Hindlimb muscle (tissue), 1 donor: ENCODE measurements at regions not wholly inside any gene's neighbourhood (a gene's known extent, or its start where the extent isn't known, plus 50 kb on each side); places are given as distances from the start of the nearest gene placed in this dataset.

ENCODE experiments used
- DNase-seq: peaks from one replicate; pipeline ENCODE4 v3.0.0-alpha.2; 2013

DNA sequence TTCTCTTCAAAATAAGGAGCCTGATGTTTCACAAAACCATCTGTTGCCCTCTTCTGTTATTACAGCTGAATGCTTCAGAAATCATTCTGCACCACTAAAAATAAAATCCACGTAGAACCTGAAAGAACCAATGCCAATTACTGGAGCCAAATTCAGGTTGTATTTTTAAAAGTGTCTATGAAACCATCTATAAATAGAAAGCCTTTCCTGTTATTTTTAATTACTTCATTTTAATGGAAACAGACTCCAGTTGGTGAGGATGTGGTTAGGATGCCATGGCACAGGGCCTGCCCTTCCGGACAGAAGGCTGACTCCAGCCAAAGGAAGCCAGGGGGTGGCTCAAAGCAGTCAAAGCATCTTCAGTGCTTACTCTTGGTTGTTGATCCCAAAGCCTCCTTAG, 119.8 kb downstream of the TENT4A start:
- no peak for DNase-seq

- DNase-seq = no peak
These were observed 120.2 kb downstream of the TENT4A start for GRCh38 chr5:6833406-6833805.

- DNase-seq = no peak
These were observed 123.9 kb downstream of the TENT4A start for GRCh38 chr5:6837095-6837494.

- DNase-seq = no peak
These were observed 124.4 kb downstream of the TENT4A start for GRCh38 chr5:6837519-6838110.

- DNase-seq = no peak
These were observed 125.5 kb downstream of the TENT4A start for GRCh38 chr5:6838736-6839135.

- DNase-seq = no peak
These were observed 127.0 kb downstream of the TENT4A start for GRCh38 chr5:6840136-6840793.

- DNase-seq = no peak
These were observed 130.1 kb downstream of the TENT4A start for GRCh38 chr5:6843335-6843734.

- no peak for DNase-seq
These were observed 130.6 kb downstream of the TENT4A start for GRCh38 chr5:6843821-6844220.

- no peak for DNase-seq
These were observed 132.6 kb downstream of the TENT4A start for GRCh38 chr5:6845856-6846255.

DNA sequence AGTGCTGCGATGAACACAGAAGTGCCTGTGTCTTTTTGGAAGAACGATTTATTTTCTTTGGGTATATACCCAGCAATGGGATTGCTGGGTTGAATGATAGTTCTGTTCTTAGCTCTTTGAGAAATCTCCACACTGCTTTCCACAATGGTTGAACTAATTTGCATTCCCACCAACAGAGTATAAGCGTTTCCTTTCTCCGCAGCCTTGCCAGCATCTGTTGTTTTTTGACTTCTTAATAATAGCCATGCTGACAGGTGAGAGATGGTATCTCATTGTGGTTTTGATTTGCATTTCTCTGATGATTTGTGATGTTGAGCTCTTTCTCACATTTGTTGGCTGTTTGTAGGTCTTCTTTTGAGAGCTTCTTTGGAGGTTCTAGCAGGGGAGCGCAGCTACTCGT, 134.6 kb downstream of the TENT4A start:
- no peak for DNase-seq

DNA sequence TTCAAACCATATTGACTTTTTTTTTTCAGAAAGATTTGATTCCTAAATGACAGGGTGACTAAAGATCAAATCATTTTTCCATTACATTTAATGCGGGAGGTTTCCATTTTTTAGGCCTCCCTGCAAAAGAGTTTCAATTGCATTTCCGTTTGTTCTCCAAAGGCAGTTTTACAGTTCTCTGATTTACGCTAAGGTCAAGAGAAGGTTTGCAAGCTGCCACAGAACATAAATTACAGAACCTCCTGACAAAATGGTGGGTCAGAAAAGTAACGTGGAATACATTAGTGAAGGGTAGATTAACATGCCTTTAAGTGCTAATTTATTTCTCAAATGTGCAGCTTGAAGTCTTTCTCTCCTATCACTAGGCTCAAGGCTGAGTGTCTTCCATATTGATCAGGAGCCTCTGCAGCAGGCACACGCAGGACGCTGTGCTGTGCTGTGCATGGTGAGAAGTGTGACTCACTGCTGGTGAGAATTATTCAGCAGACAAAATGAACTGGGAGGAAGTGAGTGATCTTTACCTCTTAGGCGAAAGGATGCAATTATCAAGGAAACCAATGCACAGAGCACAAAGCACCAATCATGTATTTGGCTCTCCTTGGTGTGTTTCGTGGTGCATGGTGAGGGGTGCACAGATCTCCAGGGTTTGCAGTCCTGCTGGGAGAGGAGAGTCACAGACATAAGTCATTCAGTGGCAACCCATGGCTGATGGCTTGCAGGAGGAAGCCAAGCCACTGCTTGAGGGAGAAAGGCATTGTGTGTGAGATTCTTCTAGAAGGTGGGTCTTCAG, 136.3 kb downstream of the TENT4A start:
- no peak for DNase-seq

- no peak for DNase-seq
These were observed 136.8 kb downstream of the TENT4A start for GRCh38 chr5:6850106-6850432.

DNA sequence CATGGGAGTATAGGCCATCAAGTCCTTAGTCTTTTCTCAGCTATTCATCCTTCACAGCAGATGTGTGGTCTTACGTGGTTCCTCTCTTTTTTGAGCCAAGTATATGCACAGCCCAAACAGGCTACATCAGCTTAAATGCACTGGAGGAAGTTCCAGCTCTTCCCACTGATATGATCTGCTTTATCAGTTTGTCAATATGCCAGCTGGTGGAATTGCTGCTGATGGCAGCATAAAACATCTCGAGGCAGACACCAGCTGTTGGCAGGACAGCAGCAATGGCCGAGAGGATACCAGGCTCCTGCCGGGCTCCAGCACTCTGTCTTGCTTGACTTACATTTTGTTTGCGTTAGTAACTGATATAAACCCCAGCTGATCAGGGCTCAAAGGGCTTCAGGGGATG, 143.4 kb downstream of the TENT4A start:
- DNase-seq = no peak

GRCh38 chr5:6858419-6858818, 145.2 kb downstream of the TENT4A start:
- no peak for DNase-seq

- DNase-seq = no peak
These were observed 145.8 kb downstream of the TENT4A start for GRCh38 chr5:6859023-6859422.

DNA sequence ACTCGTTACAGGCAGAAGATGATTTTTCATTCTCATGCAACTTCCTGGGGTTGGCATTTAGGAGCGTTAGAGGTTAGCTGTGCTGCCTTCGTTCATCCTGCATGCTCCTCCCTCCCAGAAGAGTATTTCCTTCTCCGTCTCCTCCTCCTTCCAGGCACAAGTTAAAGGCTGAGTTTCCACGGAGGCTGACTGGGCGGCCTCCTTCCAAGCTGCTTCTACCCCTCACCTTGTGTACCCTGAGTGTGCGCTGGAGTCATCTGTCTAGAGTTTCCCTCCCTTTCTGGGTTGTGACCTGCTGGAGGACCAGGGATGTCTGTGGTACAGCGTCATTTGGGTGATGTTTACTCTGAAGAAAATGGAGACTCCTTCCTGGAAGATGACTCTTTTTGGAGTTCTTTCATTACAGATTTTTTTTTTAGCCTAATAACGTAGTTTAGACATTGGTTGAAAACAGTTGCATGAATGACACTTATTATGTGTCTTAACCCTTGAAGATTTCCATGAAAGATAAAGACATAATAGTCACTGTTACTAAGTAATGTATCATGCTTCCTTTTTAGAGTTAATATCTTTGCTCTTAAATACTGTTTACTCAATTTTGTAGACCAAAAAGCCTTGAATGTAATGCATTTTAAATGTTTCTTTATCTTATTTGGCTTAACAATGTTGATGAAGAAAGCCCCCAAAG, 146.9 kb downstream of the TENT4A start:
- no peak for DNase-seq

DNA sequence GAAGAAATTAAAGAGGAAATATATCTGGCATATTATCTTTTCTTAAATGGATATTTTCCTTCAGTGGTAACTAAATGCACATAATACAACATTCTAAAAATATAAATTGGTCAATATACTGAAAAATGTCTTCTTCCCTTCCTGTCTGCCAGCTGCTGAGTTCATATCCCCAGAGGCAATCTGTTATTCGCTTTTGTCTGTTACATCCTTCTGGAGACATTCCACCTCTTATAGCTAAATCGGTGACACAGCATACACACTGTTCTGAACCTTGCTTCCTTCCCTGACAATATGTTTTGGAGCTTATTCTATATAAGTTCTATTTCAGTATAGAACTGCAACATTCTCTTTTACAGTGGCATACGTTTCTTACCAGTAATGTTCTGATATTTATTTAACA, 147.8 kb downstream of the TENT4A start:
- no peak for DNase-seq

- no peak for DNase-seq
These were observed 148.4 kb downstream of the TENT4A start for GRCh38 chr5:6861667-6862066.

DNA sequence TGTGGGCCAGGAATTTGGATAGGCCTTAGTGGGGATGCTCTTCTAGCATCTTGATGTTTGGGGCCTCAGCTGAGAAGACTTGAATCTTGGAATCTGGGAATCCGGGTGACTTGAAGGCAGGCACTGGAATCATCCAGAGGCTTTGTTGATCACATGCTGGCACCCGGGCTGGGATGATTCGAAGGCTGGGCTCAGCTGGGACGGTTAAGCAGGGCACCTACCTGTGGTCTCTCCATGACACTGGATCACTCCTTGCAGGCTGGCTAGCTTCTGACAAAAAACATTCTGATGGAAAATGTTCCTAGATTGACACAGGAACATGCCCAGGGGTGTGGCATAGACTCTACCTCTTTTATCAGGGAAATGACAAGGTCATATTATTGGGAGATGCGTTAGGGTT, 149.1 kb downstream of the TENT4A start:
- DNase-seq = no peak

- no peak for DNase-seq
These were observed 154.5 kb downstream of the TENT4A start for GRCh38 chr5:6867712-6868111.

DNA sequence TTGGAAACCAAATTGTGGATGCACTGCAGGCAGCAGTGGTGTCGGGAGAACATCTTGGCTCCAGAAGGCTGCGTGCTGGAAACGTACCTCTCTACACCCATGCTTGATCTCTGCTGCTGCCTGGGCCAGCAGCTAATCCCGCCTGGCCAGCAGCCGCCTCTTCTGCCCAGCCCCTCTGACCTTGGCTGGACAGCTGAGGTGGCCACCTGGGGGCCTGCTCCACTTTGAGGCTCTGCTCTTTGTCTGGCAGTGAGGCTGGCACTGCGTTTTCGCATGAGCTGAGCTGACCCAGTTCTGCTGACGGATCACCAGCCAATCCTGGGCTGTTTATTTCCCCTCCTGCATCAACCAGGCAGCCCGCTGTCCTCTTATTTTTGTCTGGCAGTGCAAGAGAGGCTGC, 154.9 kb downstream of the TENT4A start:
- no peak for DNase-seq

- DNase-seq = no peak
These were observed 155.5 kb downstream of the TENT4A start for GRCh38 chr5:6868575-6869215.

DNA sequence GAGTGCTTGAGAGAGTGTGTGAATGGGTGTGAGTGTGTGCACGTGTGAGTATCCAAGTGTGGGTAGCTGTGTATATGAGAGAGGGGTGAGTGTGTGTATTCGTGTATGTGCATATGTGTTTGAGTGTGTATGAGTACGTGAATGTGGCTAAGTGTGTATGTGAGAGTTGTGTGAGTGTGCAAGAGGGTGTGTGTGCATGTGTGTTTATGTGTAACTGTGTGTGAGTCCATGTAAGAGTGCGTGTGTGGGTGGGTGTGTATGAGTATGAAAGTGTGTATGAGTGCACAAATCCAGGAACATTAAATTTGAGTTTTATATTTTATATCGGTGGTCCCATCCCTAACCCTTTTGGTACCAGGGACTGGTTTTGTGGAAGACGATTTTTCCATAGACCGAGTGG, 156.4 kb downstream of the TENT4A start:
- DNase-seq = no peak
